ENCODE measurements at regions not wholly inside any gene's neighbourhood (a gene's known extent, or its start where the extent isn't known, plus 50 kb on each side); places are given as distances from the start of the nearest gene placed in this dataset.

DNA sequence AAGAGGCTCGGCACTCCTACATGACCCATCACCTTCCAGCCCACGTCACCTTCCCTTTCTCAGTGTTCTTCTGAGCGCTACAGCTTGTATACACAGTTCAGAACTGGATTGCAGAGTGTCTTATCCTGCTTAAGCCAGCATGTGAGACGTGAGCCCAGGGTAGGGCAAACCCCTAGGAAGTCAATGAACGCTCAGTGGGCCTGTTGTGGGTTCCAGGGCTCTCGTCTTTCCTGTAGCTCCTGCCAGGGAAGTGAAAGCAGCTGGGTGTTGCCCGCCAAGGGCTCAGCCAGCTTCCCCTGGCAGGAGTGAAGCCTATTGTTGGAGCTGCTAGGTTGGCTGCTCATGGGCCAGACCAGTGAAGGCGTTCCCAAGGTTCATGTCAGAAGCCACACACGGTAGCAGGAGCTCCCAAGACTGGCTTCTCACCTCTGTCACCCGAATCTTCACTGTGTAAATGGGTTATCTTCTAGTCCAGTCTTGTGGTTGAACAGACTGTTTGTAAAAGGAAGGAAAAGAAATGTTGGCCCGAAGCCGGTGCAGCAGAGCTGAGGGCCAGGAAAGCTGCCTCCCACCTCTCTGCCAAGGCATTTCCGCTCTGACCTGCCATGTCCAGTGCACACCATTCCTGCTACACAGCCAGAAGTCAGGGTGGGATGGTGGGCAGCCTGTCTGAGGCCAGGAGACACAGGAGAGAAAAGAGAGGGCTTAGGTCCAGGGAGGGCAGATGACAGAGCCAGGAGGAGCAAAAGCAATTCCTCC is 69.6 kb upstream of the RMDN2 start:
- ATAC-seq (ENCODE audit: insufficient read depth, low FRiP score): peak; percentile 49

DNA sequence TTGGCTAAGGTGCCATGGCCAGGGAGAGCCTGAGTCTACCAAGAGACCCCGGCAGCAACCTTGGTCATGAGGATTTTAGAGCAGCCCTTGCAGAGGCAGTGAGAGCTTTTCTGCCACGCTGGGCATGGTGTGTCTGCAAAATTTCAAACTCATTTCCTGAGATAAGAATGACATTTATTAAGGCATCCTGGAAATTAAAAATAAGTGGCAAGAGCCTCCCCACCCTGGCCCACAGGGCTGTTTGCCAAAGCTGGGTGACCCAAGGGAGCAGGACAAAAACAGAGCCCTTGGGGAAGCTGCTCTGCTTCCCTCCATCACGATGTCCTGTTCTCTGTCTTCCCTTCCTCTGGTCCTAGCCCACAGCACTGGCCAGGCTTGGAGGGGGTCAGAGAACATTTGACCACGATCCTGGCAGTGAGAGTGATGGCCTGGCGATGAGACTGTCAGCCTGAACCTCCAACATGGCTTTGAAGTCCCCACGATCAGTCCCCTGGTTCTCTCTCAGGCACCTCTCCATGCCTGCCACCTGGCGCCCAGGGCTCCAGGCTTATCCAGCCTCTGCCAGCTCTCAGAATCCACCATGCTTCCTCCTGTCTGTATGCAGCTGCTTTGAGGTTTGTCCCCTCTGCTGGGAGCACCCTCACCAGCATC is 68.9 kb upstream of the RMDN2 start:
- Histone ChIP-seq H3K4me1 (ENCODE audit: control insufficient read depth in 5 of 5, insufficient read depth in 5 of 5, low read length in 5 of 5) (peaks cover 0 to 12% (median 5%) of the 10 kb centered on the region in 5 donors), H3K9me3 (ENCODE audit: control insufficient read depth in 4 of 4, insufficient read depth in 3 of 4, low read length in 3 of 4) (peaks cover 0 to 11% (median 3%) of the 10 kb centered on the region in 4 donors), H3K4me3 (no peak overlapping the region), H3K27ac (ENCODE audit: low read depth in 1 of 2, low read length in 1 of 2) (peak overlapping the region; percentile 68 to 86), H3K9ac (ENCODE audit: insufficient read depth in 1 of 2, low read length in 2 of 2) (no peak overlapping the region), H3K36me3 (ENCODE audit: control insufficient read depth in 4 of 4, insufficient read depth in 4 of 4, low read length in 4 of 4) (no peaks in the 10 kb centered on the region), H3K27me3 (ENCODE audit: control insufficient read depth in 3 of 3, insufficient read depth in 3 of 3, low read length in 2 of 3) (no peaks in the 10 kb centered on the region)
- TF ChIP-seq, protein P1, sequence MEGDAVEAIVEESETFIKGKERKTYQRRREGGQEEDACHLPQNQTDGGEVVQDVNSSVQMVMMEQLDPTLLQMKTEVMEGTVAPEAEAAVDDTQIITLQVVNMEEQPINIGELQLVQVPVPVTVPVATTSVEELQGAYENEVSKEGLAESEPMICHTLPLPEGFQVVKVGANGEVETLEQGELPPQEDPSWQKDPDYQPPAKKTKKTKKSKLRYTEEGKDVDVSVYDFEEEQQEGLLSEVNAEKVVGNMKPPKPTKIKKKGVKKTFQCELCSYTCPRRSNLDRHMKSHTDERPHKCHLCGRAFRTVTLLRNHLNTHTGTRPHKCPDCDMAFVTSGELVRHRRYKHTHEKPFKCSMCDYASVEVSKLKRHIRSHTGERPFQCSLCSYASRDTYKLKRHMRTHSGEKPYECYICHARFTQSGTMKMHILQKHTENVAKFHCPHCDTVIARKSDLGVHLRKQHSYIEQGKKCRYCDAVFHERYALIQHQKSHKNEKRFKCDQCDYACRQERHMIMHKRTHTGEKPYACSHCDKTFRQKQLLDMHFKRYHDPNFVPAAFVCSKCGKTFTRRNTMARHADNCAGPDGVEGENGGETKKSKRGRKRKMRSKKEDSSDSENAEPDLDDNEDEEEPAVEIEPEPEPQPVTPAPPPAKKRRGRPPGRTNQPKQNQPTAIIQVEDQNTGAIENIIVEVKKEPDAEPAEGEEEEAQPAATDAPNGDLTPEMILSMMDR (IDR thresholded peaks at IDR 0.05; ENCODE audit: control extremely low read depth, extremely low read depth): no peak
- DNase-seq: no peak
- 30 to 51% methylated on average over 7 of the region's 7 CpGs for WGBS, 2 donors
- no peak for ATAC-seq (ENCODE audit: insufficient read depth, low FRiP score)

More for the DNA sequence above, 69.6 kb upstream of the RMDN2 start:
- Histone ChIP-seq H3K27ac (ENCODE audit: low read depth in 1 of 2, low read length in 1 of 2) (peak overlapping the region; percentile 68 to 86), H3K27me3 (ENCODE audit: control insufficient read depth in 3 of 3, insufficient read depth in 3 of 3, low read length in 2 of 3) (no peaks in the 10 kb centered on the region), H3K9me3 (ENCODE audit: control insufficient read depth in 4 of 4, insufficient read depth in 3 of 4, low read length in 3 of 4) (peaks cover 0 to 11% (median 3%) of the 10 kb centered on the region in 4 donors), H3K4me3 (no peak overlapping the region), H3K4me1 (ENCODE audit: control insufficient read depth in 5 of 5, insufficient read depth in 5 of 5, low read length in 5 of 5) (peaks cover 0 to 12% (median 5%) of the 10 kb centered on the region in 5 donors), H3K36me3 (ENCODE audit: control insufficient read depth in 4 of 4, insufficient read depth in 4 of 4, low read length in 4 of 4) (no peaks in the 10 kb centered on the region), H3K9ac (ENCODE audit: insufficient read depth in 1 of 2, low read length in 2 of 2) (no peak overlapping the region)
- peak in 2 of 3 donors; percentile 12 to 32 for DNase-seq
- TF ChIP-seq, protein P1 (IDR thresholded peaks at IDR 0.05; ENCODE audit: control extremely low read depth, extremely low read depth): no peak
- WGBS, 2 donors: 25 to 44% methylated on average over 13 of the region's 13 CpGs

DNA sequence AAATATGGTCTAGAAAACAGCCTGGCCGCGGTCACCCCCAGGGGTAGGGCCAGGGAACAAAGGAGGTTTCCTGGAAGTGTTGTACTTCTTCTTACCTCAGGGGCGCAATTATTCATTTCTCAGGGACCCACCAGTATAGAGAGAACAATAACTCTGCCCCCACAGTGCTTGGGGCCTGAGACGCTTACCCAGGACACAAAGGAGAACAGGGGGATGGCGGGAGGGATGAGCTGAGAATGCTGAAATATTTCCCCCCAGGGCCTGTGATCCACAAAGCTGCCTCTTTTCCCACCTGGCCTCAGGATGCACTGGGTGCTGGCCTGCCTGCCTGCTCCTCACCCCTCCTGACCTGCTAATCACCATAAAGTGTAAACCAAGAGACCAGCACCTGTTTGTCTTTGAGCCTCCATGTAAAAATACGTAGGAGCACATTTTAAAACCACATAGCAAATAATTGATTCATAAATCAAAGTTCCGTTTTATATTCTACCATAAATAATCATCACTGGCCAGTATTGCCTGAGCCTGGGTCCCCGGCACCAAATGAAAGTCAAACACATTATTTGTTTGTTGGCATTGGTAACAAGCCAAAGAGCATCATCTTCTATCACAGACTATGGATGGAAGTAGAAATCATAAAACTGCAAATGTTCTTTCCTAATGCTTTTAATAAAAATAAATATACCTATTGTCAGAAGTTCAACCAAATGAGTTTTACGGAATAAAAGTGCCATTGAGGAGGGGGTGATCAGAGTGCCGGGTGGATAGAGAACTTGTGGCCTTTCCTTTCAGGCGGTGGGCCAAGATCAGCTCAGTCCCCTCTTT is 67.3 kb upstream of the RMDN2 start:
- no peaks in the 10 kb centered on the region for H3K27me3 ChIP-seq (ENCODE audit: control insufficient read depth in 3 of 3, insufficient read depth in 3 of 3, low read length in 2 of 3)
- H3K27ac ChIP-seq (ENCODE audit: low read depth in 1 of 2, low read length in 1 of 2): peak overlapping the region in 1 of 2 donors; percentile 21
- no peak overlapping the region for H3K9ac ChIP-seq (ENCODE audit: insufficient read depth in 1 of 2, low read length in 2 of 2)
- peaks cover 0 to 14% (median 5%) of the 10 kb centered on the region in 5 donors for H3K4me1 ChIP-seq (ENCODE audit: control insufficient read depth in 5 of 5, insufficient read depth in 5 of 5, low read length in 5 of 5)
- TF ChIP-seq, protein P1 (IDR thresholded peaks at IDR 0.05; ENCODE audit: control extremely low read depth, extremely low read depth): no peak
- no peaks in the 10 kb centered on the region for H3K36me3 ChIP-seq (ENCODE audit: control insufficient read depth in 4 of 4, insufficient read depth in 4 of 4, low read length in 4 of 4)
- 85 to 92% methylated on average over 11 of the region's 11 CpGs for WGBS, 2 donors
- DNase-seq (no peak), ATAC-seq (ENCODE audit: insufficient read depth, low FRiP score) (no peak)
- H3K4me3 ChIP-seq: no peak overlapping the region
- peaks cover 0 to 11% (median 3%) of the 10 kb centered on the region in 4 donors for H3K9me3 ChIP-seq (ENCODE audit: control insufficient read depth in 4 of 4, insufficient read depth in 3 of 4, low read length in 3 of 4)
